SK-N-SH (cell line): ENCODE measurements at regions not wholly inside any gene's neighbourhood (a gene's known extent, or its start where the extent isn't known, plus 50 kb on each side); places are given as distances from the start of the nearest gene placed in this dataset.

Source experiments
- CTCF ChIA-PET: fragments of 300-600, 350-600 bp; formaldehyde crosslinking; extraction: SDS; loops from one replicate; lab custom pipeline; 2021; lab: Yijun Ruan, JAX
- POLR2A ChIA-PET: fragments of 350-600 bp; sonication (Branson Sonifier 250); formaldehyde crosslinking; extraction: SDS; loops from one replicate; lab custom pipeline; 2020; ENCODE audit warnings: antibody characterized with exemption, inconsistent platforms; lab: Yijun Ruan, JAX
- DNase-seq: peaks from one replicate; pipeline ENCODE4 v3.0.0; 2012
- H2AFZ ChIP-seq: fragments of 200-600 bp; sonication (generic); 2 replicates; pipeline ENCODE4 v1.8.1; 2016; ENCODE audit warnings: antibody characterized with exemption, mild to moderate bottlenecking, low read depth
- H3F3A ChIP-seq: fragments of 200-600 bp; sonication (generic); replicated peaks from 2 replicates; pipeline ENCODE3; 2016; ENCODE audit warnings: antibody characterized with exemption, mild to moderate bottlenecking; ENCODE audit not compliant: insufficient read depth
- H3K27ac ChIP-seq, 2 experiments: fragments of 200-500 bp in 1 of 2; fragments of 200-600 bp in 1 of 2; sonication (Bioruptor generic) in 1 of 2; sonication (generic), shearing (Covaris generic) in 1 of 2; 2 replicates each; pipeline versions ENCODE4 v1.5.1 to v1.6.1; 2014 to 2016; ENCODE audit warnings: low read depth in 2 of 2, inconsistent platforms in 1 of 2, low read length in 1 of 2, mild to moderate bottlenecking in 1 of 2, mixed read lengths in 1 of 2
- H3K27me3 ChIP-seq: fragments of 200-600 bp; sonication (generic), shearing (Covaris generic); 2 replicates; pipeline ENCODE4 v1.6.1; 2016; ENCODE audit warnings: mixed run types; ENCODE audit not compliant: insufficient read depth
- H3K36me3 ChIP-seq, 2 experiments: fragments of 200-500 bp in 1 of 2; fragments of 200-600 bp in 1 of 2; sonication (Bioruptor generic) in 1 of 2; sonication (generic) in 1 of 2; replicated peaks in 1 of 2; 2 replicates each; pipeline versions ENCODE3 to v1.5.1; 2014 to 2016; ENCODE audit warnings: low read length in 1 of 2, mild to moderate bottlenecking in 1 of 2; ENCODE audit not compliant: insufficient read depth in 2 of 2, control insufficient read depth in 1 of 2
- H3K4me1 ChIP-seq, 2 experiments: fragments of 200-500 bp in 1 of 2; fragments of 200-600 bp in 1 of 2; sonication (Bioruptor generic) in 1 of 2; sonication (generic), shearing (Covaris generic) in 1 of 2; 2 replicates each; pipeline versions ENCODE4 v1.5.1 to v1.6.1; 2014 to 2016; ENCODE audit warnings: low read depth in 1 of 2, low read length in 1 of 2, mixed run types in 1 of 2; ENCODE audit not compliant: insufficient read depth in 2 of 2, control insufficient read depth in 1 of 2
- H3K4me2 ChIP-seq: fragments of 200-600 bp; sonication (generic), shearing (Covaris generic); 2 replicates; pipeline ENCODE4 v1.6.1; 2017; ENCODE audit warnings: mixed run types
- H3K4me3 ChIP-seq, 2 experiments: fragments of 200-500 bp in 1 of 2; fragments of 200-600 bp in 1 of 2; sonication (Bioruptor generic) in 1 of 2; sonication (generic), shearing (Covaris generic) in 1 of 2; 2 replicates each; pipeline versions ENCODE4 v1.5.1 to v1.8.1; 2014 to 2016; ENCODE audit warnings: low read depth in 2 of 2, inconsistent platforms in 1 of 2, low read length in 1 of 2, mild to moderate bottlenecking in 1 of 2, mixed read lengths in 1 of 2, moderate library complexity in 1 of 2
- H3K79me2 ChIP-seq: fragments of 200-600 bp; sonication (generic); 2 replicates; pipeline ENCODE4 v1.8.1; 2017; ENCODE audit warnings: mild to moderate bottlenecking; ENCODE audit not compliant: insufficient read depth
- H3K9ac ChIP-seq: fragments of 200-600 bp; sonication (generic); 2 replicates; pipeline ENCODE4 v1.6.1; 2017; ENCODE audit warnings: mixed run types
- H3K9me2 ChIP-seq: fragments of 200-600 bp; sonication (generic); 2 replicates; pipeline ENCODE4 v1.6.1; 2017; ENCODE audit warnings: mixed run types
- H3K9me3 ChIP-seq: fragments of 200-600 bp; sonication (generic); 2 replicates; pipeline ENCODE4 v1.6.1; 2017; ENCODE audit warnings: mixed run types, mild to moderate bottlenecking, moderate library complexity
- H4K20me1 ChIP-seq: fragments of 200-600 bp; sonication (generic); 2 replicates; pipeline ENCODE4 v1.6.1; 2017; ENCODE audit warnings: mild to moderate bottlenecking, mixed run types; ENCODE audit not compliant: insufficient read depth
- ELF1 ChIP-seq: IDR thresholded peaks from 2 replicates; pipeline ENCODE4 v1.4.0; 2012
- EZH2phosphoT487 ChIP-seq: fragments of 200-600 bp; sonication (generic); IDR thresholded peaks from 2 replicates; pipeline ENCODE4 v1.6.1; 2017; ENCODE audit warnings: low read depth, mixed run types, mild to moderate bottlenecking, antibody characterized with exemption, moderate library complexity, borderline replicate concordance
- FOSL2 ChIP-seq: IDR thresholded peaks from 2 replicates; pipeline ENCODE4 v1.4.0; 2012; ENCODE audit warnings: low read depth, mild to moderate bottlenecking, moderate library complexity, borderline replicate concordance
- MAX ChIP-seq: IDR thresholded peaks from 2 replicates; pipeline ENCODE4 v1.4.0; 2012; ENCODE audit warnings: low read depth
- MEF2A ChIP-seq: IDR thresholded peaks from 2 replicates; pipeline ENCODE4 v1.4.0; 2012; ENCODE audit warnings: low read depth, borderline replicate concordance
- MXI1 ChIP-seq: IDR thresholded peaks from 2 replicates; pipeline ENCODE4 v1.6.1; 2012; ENCODE audit warnings: mild to moderate bottlenecking, low read depth, low read length, improper control_type of control experiment
- POLR2AphosphoS5 ChIP-seq: IDR thresholded peaks from 2 replicates; pipeline ENCODE4 v1.6.1; 2012; ENCODE audit warnings: low read depth, low read length
- RCOR1 ChIP-seq: fragments of 150-350 bp; IDR thresholded peaks from 2 replicates; pipeline ENCODE4 v1.6.1; 2017; ENCODE audit warnings: antibody characterized with exemption, low read length
- REST ChIP-seq: IDR thresholded peaks from 2 replicates; pipeline ENCODE4 v1.6.1; 2012; ENCODE audit warnings: mild to moderate bottlenecking, low read depth, low read length, moderate library complexity
- RFX5 ChIP-seq: IDR thresholded peaks from 2 replicates; pipeline ENCODE4 v1.6.1; 2012; ENCODE audit warnings: mild to moderate bottlenecking, improper control_type of control experiment, low read length
- SIN3A ChIP-seq: IDR thresholded peaks from 2 replicates; pipeline ENCODE4 v1.6.1; 2012; ENCODE audit warnings: low read depth, mild to moderate bottlenecking, low read length, moderate library complexity, borderline replicate concordance
- SMC3 ChIP-seq: IDR thresholded peaks from 2 replicates; pipeline ENCODE4 v1.6.1; 2012; ENCODE audit warnings: low read depth, low read length, improper control_type of control experiment
- TCF12 ChIP-seq: IDR thresholded peaks from 2 replicates; pipeline ENCODE4 v1.4.0; 2012
- TEAD4 ChIP-seq: IDR thresholded peaks from 2 replicates; pipeline ENCODE4 v1.4.0; 2012; ENCODE audit warnings: mild to moderate bottlenecking, borderline replicate concordance; ENCODE audit not compliant: insufficient read depth
- YY1 ChIP-seq: IDR thresholded peaks from 2 replicates; pipeline ENCODE4 v1.4.0; 2012; ENCODE audit warnings: low read depth, mild to moderate bottlenecking
- ZBTB33 ChIP-seq: IDR thresholded peaks from 2 replicates; pipeline ENCODE4 v1.4.0; 2012; ENCODE audit warnings: low read depth, borderline replicate concordance
- whole genome bisulfite sequencing: methylation state at CpG from one replicate; pipeline ENCODE4 v1.1.6; 2017; ENCODE audit warnings: low lambda C conversion rate; 5-methylcytosine and 5-hydroxymethylcytosine counted together
- TF ChIP-seq, protein P1 (sequence below): fragments of 150-350 bp; IDR thresholded peaks from 2 replicates; pipeline ENCODE4 v1.6.1; 2017; ENCODE audit warnings: antibody characterized with exemption, low read length, low read depth, borderline replicate concordance

GRCh38 chr18:67273288-67273687 is 243.2 kb downstream of the DSEL start:
- Histone ChIP-seq H3F3A (no peaks in the 10 kb centered on the region), H3K9ac (no peak overlapping the region), H3K36me3 (no peaks in the 10 kb centered on the region), H3K9me3 (peaks cover 4% of the 10 kb centered on the region; the same call in 1 of the 2 replicates), H2AFZ (no peak overlapping the region), H3K4me2 (no peak overlapping the region), H3K27me3 (no peaks in the 10 kb centered on the region), H3K27ac (no peak overlapping the region), H4K20me1 (no peaks in the 10 kb centered on the region), H3K4me3 (no peak overlapping the region), H3K4me1 (no peaks in the 10 kb centered on the region; a peak in 1 of 4 replicates), H3K79me2 (no peaks in the 10 kb centered on the region), H3K9me2 (no peaks in the 10 kb centered on the region)
- TF ChIP-seq FOSL2 (no peak), TEAD4 (no peak), SMC3 (no peak), SIN3A (no peak), RCOR1 (no peak), MAX (no peak), POLR2AphosphoS5 (no peak), TCF12 (no peak), REST (no peak), MEF2A (no peak), MXI1 (no peak), ELF1 (no peak), ZBTB33 (no peak), RFX5 (no peak), EZH2phosphoT487 (no peak), YY1 (no peak)
- TF ChIP-seq, protein P1, sequence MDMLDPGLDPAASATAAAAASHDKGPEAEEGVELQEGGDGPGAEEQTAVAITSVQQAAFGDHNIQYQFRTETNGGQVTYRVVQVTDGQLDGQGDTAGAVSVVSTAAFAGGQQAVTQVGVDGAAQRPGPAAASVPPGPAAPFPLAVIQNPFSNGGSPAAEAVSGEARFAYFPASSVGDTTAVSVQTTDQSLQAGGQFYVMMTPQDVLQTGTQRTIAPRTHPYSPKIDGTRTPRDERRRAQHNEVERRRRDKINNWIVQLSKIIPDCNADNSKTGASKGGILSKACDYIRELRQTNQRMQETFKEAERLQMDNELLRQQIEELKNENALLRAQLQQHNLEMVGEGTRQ = no peak
- no peak for DNase-seq
- CTCF ChIA-PET = no interaction called here
- POLR2A ChIA-PET = no interaction called here
- WGBS = 83% methylated on average over 5 of the region's 5 CpGs
